Cardiac septum (tissue), 1 donor: ENCODE measurements at regions not wholly inside any gene's neighbourhood (a gene's known extent, or its start where the extent isn't known, plus 50 kb on each side); places are given as distances from the start of the nearest gene placed in this dataset.

ENCODE experiments used
- DNase-seq: peaks from one replicate; pipeline ENCODE4 v3.0.0-alpha.2; 2020; ENCODE audit warnings: low spot score
- intact Hi-C: fragments of 100-400 bp; cut with DNase I; formaldehyde crosslinking; loops from one replicate; pipeline ENCODE4 v1.14.0; 2022
- donor health status: DM: no; HTN: no; CAD: no.

- intact Hi-C loops = loop anchor here (5.0 kb wide), 1 partner anchor 132 kb away; no protein-coding TSS in a partner anchor
- no peak for DNase-seq
These were observed 78.2 kb upstream of the SORBS2 start for GRCh38 chr4:185890196-185890595.

DNA sequence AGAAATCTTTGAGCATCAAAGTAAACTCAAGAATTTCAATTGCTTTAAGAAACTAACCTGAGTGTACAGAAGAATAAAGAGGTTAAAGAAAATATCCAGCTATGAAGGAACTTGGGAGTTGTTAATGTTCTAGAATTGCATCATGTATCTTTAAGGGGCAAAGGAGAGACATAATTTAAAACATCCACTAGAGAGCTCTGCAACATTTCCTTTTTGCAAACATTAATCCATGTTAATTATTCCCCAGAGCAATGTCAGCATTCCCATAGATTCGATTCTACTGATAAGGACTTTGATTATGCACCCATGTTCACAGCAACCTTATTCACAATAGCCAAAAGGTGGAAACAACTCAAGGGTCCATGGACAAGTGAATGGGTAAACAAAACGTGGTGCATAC lies 80.2 kb upstream of the SORBS2 start:
- intact Hi-C loops = loop anchor here (5.0 kb wide), 1 partner anchor 130 kb away; no protein-coding TSS in a partner anchor
- DNase-seq = no peak

- no peak for DNase-seq
- intact Hi-C loops = loop anchor here (5.0 kb wide), 1 partner anchor 129 kb away; no protein-coding TSS in a partner anchor
These were observed 81.5 kb upstream of the SORBS2 start for GRCh38 chr4:185893500-185893899.

GRCh38 chr4:185894481-185894880 lies 82.5 kb upstream of the SORBS2 start:
- intact Hi-C loops = loop anchor here (5.0 kb wide), 1 partner anchor 128 kb away; no protein-coding TSS in a partner anchor
- no peak for DNase-seq

DNA sequence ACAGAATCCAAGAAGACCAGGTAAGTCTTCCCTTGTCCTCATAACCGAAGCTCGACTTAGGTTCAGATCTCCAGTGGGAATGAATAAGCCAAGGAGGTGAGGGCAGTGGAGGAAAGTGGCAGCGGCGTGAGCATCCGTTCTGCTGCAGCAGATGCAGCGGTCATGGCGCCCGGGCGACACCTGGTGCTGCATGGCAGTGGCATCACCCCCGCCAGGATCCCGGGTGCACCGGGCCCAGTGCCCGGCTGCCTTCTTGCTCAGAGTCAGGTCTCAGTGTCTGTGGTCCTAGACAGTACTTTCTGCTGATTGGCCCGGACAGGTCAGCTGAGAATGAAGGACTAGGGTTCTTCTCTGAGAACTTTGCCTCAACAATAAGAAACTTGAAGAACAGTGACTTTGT lies 83.4 kb upstream of the SORBS2 start:
- intact Hi-C loops = no loop called here
- DNase-seq = no peak

GRCh38 chr4:185895866-185896265 lies 83.9 kb upstream of the SORBS2 start:
- intact Hi-C loops = no loop called here

DNA sequence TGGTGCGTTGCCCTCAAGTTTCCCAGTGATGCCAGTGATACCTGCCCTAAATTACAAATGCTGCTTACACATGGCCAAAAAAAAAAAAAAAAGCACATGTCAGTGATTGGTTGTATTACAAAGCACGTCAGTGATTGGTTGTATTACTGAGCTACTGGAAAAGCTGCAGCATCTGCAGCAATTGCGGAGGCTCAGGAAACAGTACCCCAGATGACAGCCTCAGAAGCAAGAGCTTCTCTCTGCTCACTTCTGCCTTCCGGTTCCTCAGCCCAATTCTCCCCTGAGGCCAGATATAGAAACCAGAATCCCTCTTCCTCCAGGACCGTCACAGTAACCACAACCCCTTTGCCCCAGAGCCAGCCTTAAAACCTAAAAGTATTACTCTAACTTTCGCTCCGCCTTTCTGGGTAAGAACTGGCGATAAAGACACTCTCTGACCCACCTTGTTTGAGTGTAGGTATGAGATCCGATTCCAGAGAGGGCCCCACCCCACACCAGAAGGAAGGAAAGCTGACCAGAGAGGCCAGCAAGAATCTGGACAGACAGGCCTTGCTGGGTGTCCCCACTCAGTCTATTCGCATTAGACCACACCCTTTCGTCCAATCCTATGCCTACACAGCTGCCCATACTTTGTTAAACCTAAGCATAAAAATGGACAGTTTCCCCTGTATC lies 85.0 kb upstream of the SORBS2 start:
- intact Hi-C loops = no loop called here
- DNase-seq = no peak

More at GRCh38 chr4:185895866-185896265, 83.9 kb upstream of the SORBS2 start:
- no peak for DNase-seq

DNA sequence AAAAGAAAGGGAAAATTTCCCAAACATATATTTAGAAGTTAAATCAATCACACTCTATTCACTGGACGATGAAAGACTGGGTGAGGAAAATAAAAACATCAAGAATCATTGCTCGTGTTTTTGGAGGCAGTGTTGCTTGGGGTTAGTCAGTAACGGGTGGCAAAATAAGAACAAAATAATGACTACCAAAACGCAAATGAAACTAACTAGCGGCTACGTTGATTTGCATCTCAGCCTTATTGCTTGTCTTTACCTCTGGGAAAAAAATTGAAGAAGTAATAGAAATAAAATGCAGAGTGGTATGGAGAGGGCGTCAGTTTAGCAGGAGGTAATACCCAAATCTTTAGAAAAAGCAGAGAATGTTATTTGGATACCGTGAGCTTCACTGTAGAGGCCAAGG lies 86.4 kb upstream of the SORBS2 start:
- intact Hi-C loops = no loop called here
- DNase-seq = no peak

DNA sequence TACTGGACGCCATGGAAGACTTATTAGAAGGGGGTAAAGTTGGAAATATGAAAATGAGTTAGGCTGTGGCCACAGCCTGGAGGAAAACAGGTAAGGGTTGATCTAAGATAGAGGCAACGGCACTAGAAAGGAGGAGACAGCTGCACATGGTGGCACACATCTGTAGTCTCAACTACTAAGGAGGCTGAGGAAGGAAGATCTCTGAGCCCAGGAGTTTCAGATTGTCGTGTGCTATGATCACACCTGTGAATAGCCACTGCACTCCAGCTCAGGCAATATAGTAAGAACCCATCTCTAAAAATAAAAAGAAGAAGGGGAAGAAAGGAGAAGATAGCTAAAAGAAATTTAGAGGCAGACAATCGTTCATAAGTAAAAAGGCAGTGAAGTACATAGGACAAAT lies 87.8 kb upstream of the SORBS2 start:
- intact Hi-C loops = no loop called here

GRCh38 chr4:185902654-185903053 lies 90.7 kb upstream of the SORBS2 start:
- DNase-seq = no peak

More for the DNA sequence above, 87.8 kb upstream of the SORBS2 start:
- DNase-seq = no peak

GRCh38 chr4:185903205-185903604 lies 91.2 kb upstream of the SORBS2 start:
- intact Hi-C loops = no loop called here
- DNase-seq = no peak

More at GRCh38 chr4:185902654-185903053, 90.7 kb upstream of the SORBS2 start:
- intact Hi-C loops = no loop called here

- intact Hi-C loops = no loop called here
- no peak for DNase-seq
These were observed 92.4 kb upstream of the SORBS2 start for GRCh38 chr4:185904381-185904780.

DNA sequence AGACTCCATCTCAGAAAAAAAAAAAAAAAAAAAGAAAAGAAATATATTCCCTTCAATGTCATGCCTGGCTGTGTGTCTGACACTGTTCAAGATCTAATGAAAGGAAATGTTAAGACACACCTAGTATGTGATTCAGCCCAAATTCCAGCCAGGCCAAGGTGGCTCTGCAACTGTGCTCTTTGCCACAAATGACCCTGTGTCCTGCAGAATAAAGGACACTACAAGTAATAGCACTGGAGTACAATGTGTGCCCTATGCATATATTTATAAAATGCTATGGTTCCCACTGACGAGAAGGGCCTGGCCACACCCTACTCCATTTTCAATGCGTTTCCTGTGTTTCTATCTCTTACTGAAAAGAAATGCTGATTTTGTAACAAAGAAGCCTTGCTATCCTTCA lies 98.0 kb upstream of the SORBS2 start:
- DNase-seq = no peak
- intact Hi-C loops = no loop called here

GRCh38 chr4:185911556-185912064 lies 99.6 kb upstream of the SORBS2 start:
- no peak for DNase-seq
- intact Hi-C loops = no loop called here

DNA sequence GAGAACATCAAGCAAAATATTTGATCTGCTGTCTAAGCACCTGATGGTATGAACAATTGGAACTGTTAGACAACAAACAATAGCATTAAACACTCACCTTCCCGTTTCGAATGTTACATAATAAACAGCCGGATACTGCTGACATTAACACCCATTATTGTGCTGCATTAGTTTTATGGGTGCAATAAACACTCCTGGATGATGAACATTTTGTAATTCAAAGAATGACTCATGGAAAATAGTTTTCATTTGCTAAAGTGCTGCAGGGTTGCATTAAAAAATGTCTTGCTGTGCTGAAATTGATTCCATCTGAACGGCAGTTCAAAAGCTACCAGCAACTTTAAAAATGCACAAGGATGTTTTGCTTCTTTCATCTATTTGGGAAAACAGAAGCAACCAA lies 100.8 kb upstream of the SORBS2 start:
- intact Hi-C loops = no loop called here
- DNase-seq = no peak

DNA sequence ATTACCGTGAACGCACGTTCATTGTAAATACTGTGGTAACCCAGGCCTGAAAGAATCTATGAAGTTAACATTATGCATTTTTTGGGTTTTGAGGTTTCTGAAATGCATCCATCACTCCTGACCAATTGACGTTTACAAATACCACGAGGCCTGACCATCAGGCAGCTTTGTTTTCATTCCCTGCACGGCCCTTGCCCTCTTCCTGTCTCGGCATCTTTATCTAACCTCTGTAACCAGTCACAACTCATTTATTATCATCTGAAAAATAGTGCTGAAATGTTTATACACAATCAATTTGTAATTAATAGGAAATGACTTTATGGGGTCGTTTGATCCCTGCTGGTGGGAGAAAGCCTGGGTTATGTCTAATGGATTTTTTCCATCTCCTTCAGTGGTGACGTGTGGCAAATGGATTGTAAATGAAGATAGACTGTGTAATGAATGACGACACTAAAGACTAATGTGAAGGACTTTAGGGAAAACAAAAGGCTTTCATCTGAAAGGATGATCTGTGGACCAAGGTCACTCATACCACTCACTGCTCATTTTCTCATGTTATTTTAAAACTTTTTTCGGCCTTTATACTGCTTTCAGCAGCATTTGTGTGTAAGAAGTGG lies 102.7 kb upstream of the SORBS2 start:
- no peak for DNase-seq
- intact Hi-C loops = no loop called here

- intact Hi-C loops = no loop called here
- DNase-seq = no peak
These were observed 103.3 kb upstream of the SORBS2 start for GRCh38 chr4:185915271-185915670.

DNA sequence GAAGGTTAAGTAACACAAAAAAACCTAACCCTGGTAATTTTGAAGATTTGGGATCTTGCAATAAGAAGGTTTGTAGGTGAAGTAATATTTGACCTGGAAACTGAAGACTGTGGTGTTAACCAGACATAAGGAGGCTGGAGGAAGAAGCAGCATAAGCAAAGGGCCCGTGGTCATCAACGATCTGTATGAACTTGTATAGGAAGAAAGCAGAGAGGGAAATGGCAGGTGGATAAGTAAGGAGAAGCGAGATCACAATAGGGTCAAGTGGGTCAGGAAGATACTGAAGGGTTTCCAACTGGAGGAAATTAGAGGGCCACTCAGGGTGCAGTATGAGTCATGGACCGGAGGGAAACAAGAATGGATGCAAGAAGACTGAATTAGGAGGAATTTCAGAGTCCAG lies 103.8 kb upstream of the SORBS2 start:
- no peak for DNase-seq
- intact Hi-C loops = no loop called here

DNA sequence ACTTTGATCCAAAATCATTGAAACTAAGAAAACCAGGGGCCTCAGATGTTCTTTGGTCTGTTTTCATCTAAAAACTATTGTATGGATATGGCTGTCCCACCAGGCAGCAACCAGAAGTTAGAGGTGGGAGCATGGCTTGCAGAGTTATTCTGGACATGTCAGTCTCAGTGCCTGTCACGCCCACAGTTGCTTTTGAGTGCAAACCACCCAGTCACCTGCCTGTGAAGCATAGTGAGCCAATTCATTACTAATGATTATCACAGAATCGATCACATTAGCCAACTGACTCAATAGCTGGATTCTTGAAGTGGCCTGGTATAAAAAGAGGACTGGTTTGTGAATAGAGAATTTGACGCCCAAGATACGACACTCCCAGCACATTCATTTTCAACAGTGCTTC lies 104.2 kb upstream of the SORBS2 start:
- intact Hi-C loops = no loop called here
- no peak for DNase-seq

GRCh38 chr4:185916683-185917082 lies 104.7 kb upstream of the SORBS2 start:
- no peak for DNase-seq

GRCh38 chr4:185919107-185919506 lies 107.1 kb upstream of the SORBS2 start:
- DNase-seq = no peak
- intact Hi-C loops = no loop called here

More at GRCh38 chr4:185916683-185917082, 104.7 kb upstream of the SORBS2 start:
- intact Hi-C loops = no loop called here
